ENCODE measurements at regions not wholly inside any gene's neighbourhood (a gene's known extent, or its start where the extent isn't known, plus 50 kb on each side); places are given as distances from the start of the nearest gene placed in this dataset.
A peak's percentile ranks its signal among the peaks of the same experiment; 100 is the strongest.

DNA sequence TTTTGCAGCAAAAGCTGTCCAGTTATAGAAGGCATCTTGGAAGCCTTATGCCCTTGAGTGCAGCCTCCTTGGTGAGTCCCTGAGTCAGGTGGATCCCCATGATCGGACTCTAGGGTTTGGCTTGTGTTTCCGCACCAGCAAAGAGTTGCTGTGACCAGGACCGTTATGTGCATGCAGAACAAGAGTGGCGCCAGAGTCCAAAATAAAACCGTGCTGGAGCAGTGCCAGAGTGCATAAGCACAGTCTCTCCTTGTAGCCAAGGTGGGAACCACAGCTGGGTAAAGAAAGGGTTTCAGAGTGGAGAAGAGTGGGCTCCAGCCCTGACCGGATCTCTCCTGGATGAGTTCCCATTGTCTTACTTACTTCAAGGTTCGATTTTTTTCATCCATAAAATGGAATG lies 58.6 kb downstream of the FOXA2 start:
- no peak for DNase-seq (ENCODE audit: low spot score)
- Histone ChIP-seq H3K9me3 (ENCODE audit: control insufficient read depth in 4 of 4, low read length in 3 of 4) (no peaks in the 10 kb centered on the region), H3K4me1 (ENCODE audit: control insufficient read depth in 4 of 4, insufficient read depth in 4 of 4, low read length in 3 of 4) (peaks cover 13 to 52% (median 43%) of the 10 kb centered on the region in 4 donors), H3K27me3 (ENCODE audit: control insufficient read depth in 4 of 4, insufficient read depth in 4 of 4, low read length in 3 of 4) (no peaks in the 10 kb centered on the region), H3K36me3 (ENCODE audit: control insufficient read depth in 4 of 4, insufficient read depth in 3 of 4, low read depth in 1 of 4, low read length in 3 of 4) (no peaks in the 10 kb centered on the region), H3K9ac (ENCODE audit: low read depth in 1 of 2, low read length in 2 of 2) (no peak overlapping the region), H3K27ac (ENCODE audit: low read depth in 1 of 2, low read length in 2 of 2) (peak overlapping the region in 1 of 2 donors; percentile 63), H3K4me3 (ENCODE audit: low read depth in 1 of 3, low read length in 3 of 3) (no peak overlapping the region)
- TF ChIP-seq RAD21 (IDR thresholded peaks at IDR 0.05): peak; percentile 32 to 35
- TF ChIP-seq SP1 (IDR thresholded peaks at IDR 0.05): peak; percentile 40
- TF ChIP-seq EGR1 (IDR thresholded peaks at IDR 0.05; ENCODE audit: low read depth in 2 of 2): no peak
- peak; percentile 56 to 62 for TF ChIP-seq HNF4A (conservative IDR thresholded peaks at IDR 0.05)
- 45% methylated on average over 7 of the region's 7 CpGs for WGBS

DNA sequence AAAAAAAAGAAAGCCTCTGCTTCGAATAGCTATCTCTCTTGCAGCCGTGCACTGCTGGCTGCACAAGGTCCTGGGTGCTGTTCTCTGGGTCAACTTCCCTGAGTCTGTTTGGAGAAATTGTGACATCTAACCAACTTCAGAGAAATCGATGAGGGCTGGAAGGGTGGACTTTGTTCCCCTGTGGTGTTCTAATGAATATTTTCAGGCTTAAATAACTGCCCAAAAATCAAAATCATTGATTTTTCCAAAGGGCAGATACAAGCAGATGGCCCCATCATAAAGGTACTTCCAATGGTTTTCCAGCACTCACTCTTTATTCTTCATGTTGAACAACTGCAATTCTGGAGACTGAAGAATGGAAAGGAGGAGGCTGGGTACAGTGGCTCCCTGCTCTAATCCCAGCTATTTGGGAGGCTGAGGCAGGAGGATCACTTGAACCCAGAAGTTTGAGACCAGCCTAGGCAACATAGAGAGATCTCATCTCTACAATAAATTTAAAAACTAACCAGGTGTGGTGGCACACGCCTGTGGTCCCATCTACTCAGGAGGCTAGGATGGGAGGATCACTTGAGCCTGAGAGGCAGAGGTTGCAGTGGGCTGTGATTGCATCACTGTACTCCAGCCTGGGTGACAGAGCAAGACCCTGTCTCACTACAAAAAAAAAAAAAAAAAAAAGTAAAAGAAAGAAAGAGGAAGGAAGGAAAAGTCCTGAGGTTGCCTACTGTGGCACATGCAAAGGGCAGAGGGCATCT lies 59.1 kb downstream of the FOXA2 start:
- no peak for DNase-seq (ENCODE audit: low spot score)
- WGBS: 42% methylated on average over 4 of the region's 4 CpGs
- peaks cover 13 to 52% (median 43%) of the 10 kb centered on the region in 4 donors for H3K4me1 ChIP-seq (ENCODE audit: control insufficient read depth in 4 of 4, insufficient read depth in 4 of 4, low read length in 3 of 4)
- no peaks in the 10 kb centered on the region for H3K9me3 ChIP-seq (ENCODE audit: control insufficient read depth in 4 of 4, low read length in 3 of 4)
- peak overlapping the region; percentile 75 to 86 for H3K27ac ChIP-seq (ENCODE audit: low read depth in 1 of 2, low read length in 2 of 2)
- no peak overlapping the region for H3K9ac ChIP-seq (ENCODE audit: low read depth in 1 of 2, low read length in 2 of 2)
- no peaks in the 10 kb centered on the region for H3K27me3 ChIP-seq (ENCODE audit: control insufficient read depth in 4 of 4, insufficient read depth in 4 of 4, low read length in 3 of 4)
- no peak overlapping the region for H3K4me3 ChIP-seq (ENCODE audit: low read depth in 1 of 3, low read length in 3 of 3)
- H3K36me3 ChIP-seq (ENCODE audit: control insufficient read depth in 4 of 4, insufficient read depth in 3 of 4, low read depth in 1 of 4, low read length in 3 of 4): no peaks in the 10 kb centered on the region
- TF ChIP-seq HNF4A (conservative IDR thresholded peaks at IDR 0.05): peak; percentile 93 to 98
- TF ChIP-seq, protein P1, sequence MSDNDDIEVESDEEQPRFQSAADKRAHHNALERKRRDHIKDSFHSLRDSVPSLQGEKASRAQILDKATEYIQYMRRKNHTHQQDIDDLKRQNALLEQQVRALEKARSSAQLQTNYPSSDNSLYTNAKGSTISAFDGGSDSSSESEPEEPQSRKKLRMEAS (IDR thresholded peaks at IDR 0.05): peak; percentile 72
- TF ChIP-seq SP1 (IDR thresholded peaks at IDR 0.05): peak; percentile 95
- peak; percentile 75 to 83 for TF ChIP-seq JUND (IDR thresholded peaks at IDR 0.05)
- TF ChIP-seq RXRA (IDR thresholded peaks at IDR 0.05): peak; percentile 84 to 87
- peak; percentile 75 for TF ChIP-seq TAF1 (conservative IDR thresholded peaks at IDR 0.05)
- TF ChIP-seq NR2F2 (IDR thresholded peaks at IDR 0.05): peak; percentile 54
- TF ChIP-seq EGR1 (IDR thresholded peaks at IDR 0.05; ENCODE audit: low read depth in 2 of 2): peak; percentile 50 to 63
- TF ChIP-seq, protein P2, sequence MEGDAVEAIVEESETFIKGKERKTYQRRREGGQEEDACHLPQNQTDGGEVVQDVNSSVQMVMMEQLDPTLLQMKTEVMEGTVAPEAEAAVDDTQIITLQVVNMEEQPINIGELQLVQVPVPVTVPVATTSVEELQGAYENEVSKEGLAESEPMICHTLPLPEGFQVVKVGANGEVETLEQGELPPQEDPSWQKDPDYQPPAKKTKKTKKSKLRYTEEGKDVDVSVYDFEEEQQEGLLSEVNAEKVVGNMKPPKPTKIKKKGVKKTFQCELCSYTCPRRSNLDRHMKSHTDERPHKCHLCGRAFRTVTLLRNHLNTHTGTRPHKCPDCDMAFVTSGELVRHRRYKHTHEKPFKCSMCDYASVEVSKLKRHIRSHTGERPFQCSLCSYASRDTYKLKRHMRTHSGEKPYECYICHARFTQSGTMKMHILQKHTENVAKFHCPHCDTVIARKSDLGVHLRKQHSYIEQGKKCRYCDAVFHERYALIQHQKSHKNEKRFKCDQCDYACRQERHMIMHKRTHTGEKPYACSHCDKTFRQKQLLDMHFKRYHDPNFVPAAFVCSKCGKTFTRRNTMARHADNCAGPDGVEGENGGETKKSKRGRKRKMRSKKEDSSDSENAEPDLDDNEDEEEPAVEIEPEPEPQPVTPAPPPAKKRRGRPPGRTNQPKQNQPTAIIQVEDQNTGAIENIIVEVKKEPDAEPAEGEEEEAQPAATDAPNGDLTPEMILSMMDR (IDR thresholded peaks at IDR 0.05; ENCODE audit: low read depth, low read length, missing input control): no peak
- TF ChIP-seq FOXA2 (IDR thresholded peaks at IDR 0.05): peak; percentile 17
- TF ChIP-seq, protein P3, sequence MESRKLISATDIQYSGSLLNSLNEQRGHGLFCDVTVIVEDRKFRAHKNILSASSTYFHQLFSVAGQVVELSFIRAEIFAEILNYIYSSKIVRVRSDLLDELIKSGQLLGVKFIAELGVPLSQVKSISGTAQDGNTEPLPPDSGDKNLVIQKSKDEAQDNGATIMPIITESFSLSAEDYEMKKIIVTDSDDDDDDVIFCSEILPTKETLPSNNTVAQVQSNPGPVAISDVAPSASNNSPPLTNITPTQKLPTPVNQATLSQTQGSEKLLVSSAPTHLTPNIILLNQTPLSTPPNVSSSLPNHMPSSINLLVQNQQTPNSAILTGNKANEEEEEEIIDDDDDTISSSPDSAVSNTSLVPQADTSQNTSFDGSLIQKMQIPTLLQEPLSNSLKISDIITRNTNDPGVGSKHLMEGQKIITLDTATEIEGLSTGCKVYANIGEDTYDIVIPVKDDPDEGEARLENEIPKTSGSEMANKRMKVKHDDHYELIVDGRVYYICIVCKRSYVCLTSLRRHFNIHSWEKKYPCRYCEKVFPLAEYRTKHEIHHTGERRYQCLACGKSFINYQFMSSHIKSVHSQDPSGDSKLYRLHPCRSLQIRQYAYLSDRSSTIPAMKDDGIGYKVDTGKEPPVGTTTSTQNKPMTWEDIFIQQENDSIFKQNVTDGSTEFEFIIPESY (IDR thresholded peaks at IDR 0.05): peak; percentile 68
- TF ChIP-seq GABPA (IDR thresholded peaks at IDR 0.05 in 1 of 2, conservative IDR thresholded peaks at IDR 0.05 in 1 of 2): no peak
- TF ChIP-seq, protein P4, sequence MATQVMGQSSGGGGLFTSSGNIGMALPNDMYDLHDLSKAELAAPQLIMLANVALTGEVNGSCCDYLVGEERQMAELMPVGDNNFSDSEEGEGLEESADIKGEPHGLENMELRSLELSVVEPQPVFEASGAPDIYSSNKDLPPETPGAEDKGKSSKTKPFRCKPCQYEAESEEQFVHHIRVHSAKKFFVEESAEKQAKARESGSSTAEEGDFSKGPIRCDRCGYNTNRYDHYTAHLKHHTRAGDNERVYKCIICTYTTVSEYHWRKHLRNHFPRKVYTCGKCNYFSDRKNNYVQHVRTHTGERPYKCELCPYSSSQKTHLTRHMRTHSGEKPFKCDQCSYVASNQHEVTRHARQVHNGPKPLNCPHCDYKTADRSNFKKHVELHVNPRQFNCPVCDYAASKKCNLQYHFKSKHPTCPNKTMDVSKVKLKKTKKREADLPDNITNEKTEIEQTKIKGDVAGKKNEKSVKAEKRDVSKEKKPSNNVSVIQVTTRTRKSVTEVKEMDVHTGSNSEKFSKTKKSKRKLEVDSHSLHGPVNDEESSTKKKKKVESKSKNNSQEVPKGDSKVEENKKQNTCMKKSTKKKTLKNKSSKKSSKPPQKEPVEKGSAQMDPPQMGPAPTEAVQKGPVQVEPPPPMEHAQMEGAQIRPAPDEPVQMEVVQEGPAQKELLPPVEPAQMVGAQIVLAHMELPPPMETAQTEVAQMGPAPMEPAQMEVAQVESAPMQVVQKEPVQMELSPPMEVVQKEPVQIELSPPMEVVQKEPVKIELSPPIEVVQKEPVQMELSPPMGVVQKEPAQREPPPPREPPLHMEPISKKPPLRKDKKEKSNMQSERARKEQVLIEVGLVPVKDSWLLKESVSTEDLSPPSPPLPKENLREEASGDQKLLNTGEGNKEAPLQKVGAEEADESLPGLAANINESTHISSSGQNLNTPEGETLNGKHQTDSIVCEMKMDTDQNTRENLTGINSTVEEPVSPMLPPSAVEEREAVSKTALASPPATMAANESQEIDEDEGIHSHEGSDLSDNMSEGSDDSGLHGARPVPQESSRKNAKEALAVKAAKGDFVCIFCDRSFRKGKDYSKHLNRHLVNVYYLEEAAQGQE (IDR thresholded peaks at IDR 0.05): no peak
- TF ChIP-seq FOXA1 (IDR thresholded peaks at IDR 0.05): no peak
- peak in 1 of 2 donors; percentile 69 for TF ChIP-seq RAD21 (IDR thresholded peaks at IDR 0.05)
- TF ChIP-seq, protein P5, sequence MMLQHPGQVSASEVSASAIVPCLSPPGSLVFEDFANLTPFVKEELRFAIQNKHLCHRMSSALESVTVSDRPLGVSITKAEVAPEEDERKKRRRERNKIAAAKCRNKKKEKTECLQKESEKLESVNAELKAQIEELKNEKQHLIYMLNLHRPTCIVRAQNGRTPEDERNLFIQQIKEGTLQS (IDR thresholded peaks at IDR 0.05): peak; percentile 53
- TF ChIP-seq HNF4G (IDR thresholded peaks at IDR 0.05): peak; percentile 97
- peak; percentile 41 for TF ChIP-seq YY1 (IDR thresholded peaks at IDR 0.05)

Measured in liver (tissue), 8 donors.